RWPE2 (cell line): ENCODE measurements at regions not wholly inside any gene's neighbourhood (a gene's known extent, or its start where the extent isn't known, plus 50 kb on each side); places are given as distances from the start of the nearest gene placed in this dataset.

Experiments
- ATAC-seq: fragments of 200-7000 bp; cut with Tn5 transposase; 3 replicates; pipeline ENCODE4 v1.9.1; 2021; ENCODE audit warnings: low read depth
- DNase-seq: peaks from one replicate; pipeline ENCODE4 v3.0.0-alpha.2; 2020; ENCODE audit warnings: low spot score
- H3K27ac ChIP-seq: fragments of 450-650 bp; 2 replicates; pipeline ENCODE4 v1.5.1; 2017; ENCODE audit warnings: mild to moderate bottlenecking; ENCODE audit not compliant: poor library complexity, severe bottlenecking
- H3K27me3 ChIP-seq: fragments of 250-450 bp; sonication (Bioruptor Pico); 2 replicates; pipeline ENCODE4 v1.5.1; 2021; ENCODE audit warnings: mild to moderate bottlenecking, moderate library complexity; ENCODE audit not compliant: insufficient read depth, poor library complexity, severe bottlenecking
- H3K36me3 ChIP-seq: fragments of 250-450 bp; sonication (Bioruptor Pico); 2 replicates; pipeline ENCODE4 v1.5.1; 2020; ENCODE audit warnings: low read depth, mild to moderate bottlenecking, moderate library complexity
- H3K4me1 ChIP-seq: fragments of 250-450 bp; sonication (Bioruptor Pico); 2 replicates; pipeline ENCODE4 v1.5.1; 2021; ENCODE audit warnings: mild to moderate bottlenecking, moderate library complexity; ENCODE audit not compliant: insufficient read depth, poor library complexity, severe bottlenecking
- H3K4me3 ChIP-seq: fragments of 250-450 bp; sonication (Bioruptor Pico); 2 replicates; pipeline ENCODE4 v1.5.1; 2021; ENCODE audit warnings: mild to moderate bottlenecking, moderate library complexity; ENCODE audit not compliant: severe bottlenecking
- H3K9me3 ChIP-seq: fragments of 250-450 bp; sonication (Bioruptor Pico); 2 replicates; pipeline ENCODE4 v1.5.1; 2021; ENCODE audit warnings: mild to moderate bottlenecking, moderate library complexity; ENCODE audit not compliant: severe bottlenecking
- TF ChIP-seq, protein P1 (sequence below): fragments of 450-650 bp; IDR thresholded peaks from one replicate; pipeline ENCODE4 v1.5.1; 2017; ENCODE audit warnings: mild to moderate bottlenecking, moderate library complexity; ENCODE audit not compliant: poor library complexity, severe bottlenecking

GRCh38 chr3:13708871-13709595, 160.1 kb downstream of the FBLN2 start:
- no peak for ATAC-seq
- H3K9me3 ChIP-seq: no peaks in the 10 kb centered on the region
- H3K36me3 ChIP-seq: no peaks in the 10 kb centered on the region

DNA sequence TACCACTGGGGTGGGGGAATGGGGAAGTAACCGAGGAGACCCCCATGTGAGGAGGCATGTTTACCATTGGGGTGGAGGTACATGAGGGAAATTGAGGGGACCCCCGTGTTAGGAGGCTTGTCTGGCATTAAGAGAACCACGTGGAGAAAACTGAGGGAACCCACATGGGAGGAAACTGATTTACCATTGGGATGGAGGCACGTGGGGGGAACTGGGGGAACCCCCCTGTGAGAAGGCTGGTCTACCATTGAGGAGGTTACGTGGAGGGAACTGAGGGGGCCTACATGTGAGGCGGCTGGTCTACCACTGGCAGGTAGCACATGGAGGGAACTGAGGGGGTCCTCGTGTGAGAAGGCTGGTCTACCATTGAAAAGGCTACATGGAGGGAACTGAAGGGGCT, 159.4 kb downstream of the FBLN2 start:
- Histone ChIP-seq H3K27ac (no peak overlapping the region), H3K27me3 (no peaks in the 10 kb centered on the region), H3K9me3 (no peaks in the 10 kb centered on the region), H3K36me3 (no peaks in the 10 kb centered on the region), H3K4me1 (no peaks in the 10 kb centered on the region), H3K4me3 (no peak overlapping the region)
- DNase-seq (peak; percentile 23), ATAC-seq (no peak)
- TF ChIP-seq, protein P1, sequence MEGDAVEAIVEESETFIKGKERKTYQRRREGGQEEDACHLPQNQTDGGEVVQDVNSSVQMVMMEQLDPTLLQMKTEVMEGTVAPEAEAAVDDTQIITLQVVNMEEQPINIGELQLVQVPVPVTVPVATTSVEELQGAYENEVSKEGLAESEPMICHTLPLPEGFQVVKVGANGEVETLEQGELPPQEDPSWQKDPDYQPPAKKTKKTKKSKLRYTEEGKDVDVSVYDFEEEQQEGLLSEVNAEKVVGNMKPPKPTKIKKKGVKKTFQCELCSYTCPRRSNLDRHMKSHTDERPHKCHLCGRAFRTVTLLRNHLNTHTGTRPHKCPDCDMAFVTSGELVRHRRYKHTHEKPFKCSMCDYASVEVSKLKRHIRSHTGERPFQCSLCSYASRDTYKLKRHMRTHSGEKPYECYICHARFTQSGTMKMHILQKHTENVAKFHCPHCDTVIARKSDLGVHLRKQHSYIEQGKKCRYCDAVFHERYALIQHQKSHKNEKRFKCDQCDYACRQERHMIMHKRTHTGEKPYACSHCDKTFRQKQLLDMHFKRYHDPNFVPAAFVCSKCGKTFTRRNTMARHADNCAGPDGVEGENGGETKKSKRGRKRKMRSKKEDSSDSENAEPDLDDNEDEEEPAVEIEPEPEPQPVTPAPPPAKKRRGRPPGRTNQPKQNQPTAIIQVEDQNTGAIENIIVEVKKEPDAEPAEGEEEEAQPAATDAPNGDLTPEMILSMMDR: no peak

More at GRCh38 chr3:13708871-13709595, 160.1 kb downstream of the FBLN2 start:
- Histone ChIP-seq H3K4me1 (no peaks in the 10 kb centered on the region), H3K4me3 (no peak overlapping the region), H3K27ac (no peak overlapping the region), H3K27me3 (no peaks in the 10 kb centered on the region)
- peak; percentile 9 for DNase-seq
- TF ChIP-seq, protein P1: no peak

- Histone ChIP-seq H3K9me3 (no peaks in the 10 kb centered on the region), H3K27ac (no peak overlapping the region), H3K36me3 (no peaks in the 10 kb centered on the region), H3K4me3 (no peak overlapping the region), H3K4me1 (no peaks in the 10 kb centered on the region), H3K27me3 (no peaks in the 10 kb centered on the region)
- no peak for ATAC-seq
- TF ChIP-seq, protein P1: no peak
- peak; percentile 8 for DNase-seq
These were observed 158.5 kb downstream of the FBLN2 start for GRCh38 chr3:13707456-13707855.

- Histone ChIP-seq H3K4me1 (no peaks in the 10 kb centered on the region), H3K27ac (no peak overlapping the region), H3K4me3 (no peak overlapping the region), H3K27me3 (no peaks in the 10 kb centered on the region), H3K9me3 (no peaks in the 10 kb centered on the region), H3K36me3 (no peaks in the 10 kb centered on the region)
- ATAC-seq (no peak), DNase-seq (peak; percentile 7)
- TF ChIP-seq, protein P1: no peak
These were observed 158.0 kb downstream of the FBLN2 start for GRCh38 chr3:13706886-13707285.

DNA sequence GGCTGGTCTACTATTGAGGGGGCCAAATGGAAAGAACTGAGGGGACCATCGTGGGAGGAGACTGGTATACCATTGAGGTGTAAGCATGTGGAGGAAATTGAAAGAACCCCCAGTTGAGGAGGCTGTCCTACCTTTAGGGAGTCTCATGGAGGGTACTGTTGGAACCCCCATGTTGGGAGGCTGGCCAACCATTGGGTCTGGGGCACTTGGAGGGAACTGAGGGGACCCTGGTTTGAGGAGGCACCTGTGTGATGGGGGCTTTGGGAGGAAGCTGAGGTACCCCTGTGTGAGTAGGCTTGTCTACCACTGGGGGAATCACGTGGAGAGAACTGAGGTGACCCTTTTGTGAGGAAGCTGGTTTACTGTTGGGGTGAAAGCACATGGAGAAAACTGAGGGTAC, 157.5 kb downstream of the FBLN2 start:
- DNase-seq (peak; percentile 36), ATAC-seq (no peak)
- Histone ChIP-seq H3K9me3 (no peaks in the 10 kb centered on the region), H3K36me3 (no peaks in the 10 kb centered on the region), H3K27me3 (no peaks in the 10 kb centered on the region), H3K4me3 (no peak overlapping the region), H3K27ac (no peak overlapping the region), H3K4me1 (no peaks in the 10 kb centered on the region)
- TF ChIP-seq, protein P1: no peak
